ENCODE measurements at regions not wholly inside any gene's neighbourhood (a gene's known extent, or its start where the extent isn't known, plus 50 kb on each side); places are given as distances from the start of the nearest gene placed in this dataset.

- H3K36me3 ChIP-seq (ENCODE audit: insufficient read depth in 1 of 2, low read depth in 1 of 2): no peaks in the 10 kb centered on the region
- H3K9me3 ChIP-seq: no peaks in the 10 kb centered on the region
- TF ChIP-seq CTCF (IDR thresholded peaks at IDR 0.05): peak; percentile 77
- peak; percentile 47 to 55 for DNase-seq
- H3K4me1 ChIP-seq: no peaks in the 10 kb centered on the region
- H3K27ac ChIP-seq: no peak overlapping the region
- no peak overlapping the region for H3K4me3 ChIP-seq
- intact Hi-C loops (cut with DNase I): loop anchor here (10.0 kb wide), 1 partner anchor 344 kb away; no protein-coding TSS in a partner anchor
- H3K27me3 ChIP-seq (ENCODE audit: insufficient read depth in 3 of 3, low read length in 2 of 3): peaks cover 0 to 5% (median 2%) of the 10 kb centered on the region in 3 donors
- ATAC-seq: peak; percentile 52 to 72 (median 66)
- WGBS, 3 donors: 39 to 43% (median 41%) methylated on average over 20 of the region's 20 CpGs
Measured at GRCh38 chr10:104580774-104581675, 60.1 kb upstream of the SORCS3 start.

GRCh38 chr10:104581884-104582601 lies 59.0 kb upstream of the SORCS3 start:
- ATAC-seq: no peak
- Histone ChIP-seq H3K4me1 (no peaks in the 10 kb centered on the region), H3K36me3 (ENCODE audit: insufficient read depth in 1 of 2, low read depth in 1 of 2) (no peaks in the 10 kb centered on the region), H3K27ac (no peak overlapping the region), H3K4me3 (no peak overlapping the region), H3K9me3 (no peaks in the 10 kb centered on the region), H3K27me3 (ENCODE audit: insufficient read depth in 3 of 3, low read length in 2 of 3) (peaks cover 0 to 5% (median 2%) of the 10 kb centered on the region in 3 donors)
- DNase-seq: no peak
- TF ChIP-seq CTCF (IDR thresholded peaks at IDR 0.05): no peak
- WGBS, 3 donors: 70 to 79% (median 74%) methylated on average over 5 of the region's 5 CpGs
- intact Hi-C loops (cut with DNase I): loop anchor here (10.0 kb wide), 1 partner anchor 343 kb away; no protein-coding TSS in a partner anchor

- H3K9me3 ChIP-seq: no peaks in the 10 kb centered on the region
- H3K27me3 ChIP-seq (ENCODE audit: insufficient read depth in 3 of 3, low read length in 2 of 3): peaks cover 0 to 5% (median 2%) of the 10 kb centered on the region in 3 donors
- no peaks in the 10 kb centered on the region for H3K36me3 ChIP-seq (ENCODE audit: insufficient read depth in 1 of 2, low read depth in 1 of 2)
- ATAC-seq (no peak), DNase-seq (no peak)
- 58 to 68% (median 63%) methylated on average over 4 of the region's 4 CpGs for WGBS, 3 donors
- H3K4me1 ChIP-seq: no peaks in the 10 kb centered on the region
- no peak overlapping the region for H3K27ac ChIP-seq
- no peak overlapping the region for H3K4me3 ChIP-seq
- no peak for TF ChIP-seq CTCF (IDR thresholded peaks at IDR 0.05)
- intact Hi-C loops (cut with DNase I): loop anchor here (10.0 kb wide), 1 partner anchor 342 kb away; no protein-coding TSS in a partner anchor
Measured at GRCh38 chr10:104582602-104582951, 58.5 kb upstream of the SORCS3 start.

GRCh38 chr10:104582966-104583365 lies 58.1 kb upstream of the SORCS3 start:
- H3K36me3 ChIP-seq (ENCODE audit: insufficient read depth in 1 of 2, low read depth in 1 of 2): no peaks in the 10 kb centered on the region
- no peak overlapping the region for H3K4me3 ChIP-seq
- DNase-seq (no peak), ATAC-seq (no peak)
- peaks cover 0 to 5% (median 2%) of the 10 kb centered on the region in 3 donors for H3K27me3 ChIP-seq (ENCODE audit: insufficient read depth in 3 of 3, low read length in 2 of 3)
- H3K4me1 ChIP-seq: no peaks in the 10 kb centered on the region
- 93 to 100% (median 100%) methylated on average over 1 of the region's 1 CpG for WGBS, 3 donors
- no peak for TF ChIP-seq CTCF (IDR thresholded peaks at IDR 0.05)
- intact Hi-C loops (cut with DNase I): loop anchor here (10.0 kb wide), 1 partner anchor 342 kb away; no protein-coding TSS in a partner anchor
- no peaks in the 10 kb centered on the region for H3K9me3 ChIP-seq
- no peak overlapping the region for H3K27ac ChIP-seq
